Ishikawa (cell line): ENCODE measurements at regions not wholly inside any gene's neighbourhood (a gene's known extent, or its start where the extent isn't known, plus 50 kb on each side); places are given as distances from the start of the nearest gene placed in this dataset.

Experiments used
- CREB1 ChIP-seq: IDR thresholded peaks from 2 replicates; pipeline ENCODE4 v1.6.1; 2012; ENCODE audit warnings: low read depth
- EGR1 ChIP-seq: IDR thresholded peaks from 2 replicates; pipeline ENCODE4 v1.6.1; 2012
- NFIC ChIP-seq: IDR thresholded peaks from 2 replicates; pipeline ENCODE4 v1.6.1; 2012
- TEAD4 ChIP-seq: IDR thresholded peaks from 2 replicates; pipeline ENCODE4 v1.6.1; 2012

GRCh38 chr2:107338571-107338970 lies 452.6 kb upstream of the ST6GAL2 start:
- no peak for TF ChIP-seq NFIC
- no peak for TF ChIP-seq TEAD4
- no peak for TF ChIP-seq CREB1
- TF ChIP-seq EGR1: no peak
